Panc1 (cell line): ENCODE measurements at regions not wholly inside any gene's neighbourhood (a gene's known extent, or its start where the extent isn't known, plus 50 kb on each side); places are given as distances from the start of the nearest gene placed in this dataset.

ENCODE experiments used
- ATAC-seq: fragments of 200-7000 bp; cut with Tn5 transposase; 2 replicates; pipeline ENCODE4 v1.9.1; 2020; ENCODE audit warnings: mild to moderate bottlenecking, moderate library complexity
- BruUV-seq: library from RNA; stranded (reverse); fragments of 400-500 nt; replicated peaks from 2 replicates; lab custom pipeline; 2021; lab: Mats Ljungman, UMichigan
- CTCF ChIA-PET: fragments of 300-600 bp; sonication (Branson Sonifier 250); formaldehyde crosslinking; loops from one replicate; lab custom pipeline; 2022; ENCODE audit warnings: antibody characterized with exemption; lab: Charles Lee
- POLR2A ChIA-PET: fragments of 300-600 bp; sonication (Branson Sonifier 250); formaldehyde crosslinking; loops from one replicate; lab custom pipeline; 2022; ENCODE audit warnings: antibody characterized with exemption; lab: Charles Lee
- DNase-seq: peaks from one replicate; pipeline ENCODE4 v3.0.0-alpha.2; 2010; ENCODE audit warnings: low read depth, low spot score
- H3K27ac ChIP-seq: 2 replicates; pipeline ENCODE4 v1.5.1; 2011; ENCODE audit warnings: mild to moderate bottlenecking, low read length, inconsistent platforms
- H3K27me3 ChIP-seq: fragments of 200-500 bp; sonication (Bioruptor generic); 2 replicates; pipeline ENCODE4 v1.6.0; 2014; ENCODE audit warnings: low read length, inconsistent platforms; ENCODE audit not compliant: control insufficient read depth, insufficient read depth
- H3K36me3 ChIP-seq: fragments of 200-500 bp; sonication (Bioruptor generic); 2 replicates; pipeline ENCODE4 v1.5.1; 2014; ENCODE audit warnings: inconsistent platforms, mild to moderate bottlenecking, low read length, moderate library complexity; ENCODE audit not compliant: control insufficient read depth, insufficient read depth
- H3K4me1 ChIP-seq: 2 replicates; pipeline ENCODE4 v1.5.1; 2011; ENCODE audit warnings: inconsistent platforms, mild to moderate bottlenecking, low read length, moderate library complexity; ENCODE audit not compliant: control insufficient read depth, insufficient read depth
- H3K4me3 ChIP-seq, 2 experiments: 2 replicates each; pipeline ENCODE4 v1.5.1; 2011 to 2012; ENCODE audit warnings: low read depth in 2 of 2, low read length in 2 of 2, mild to moderate bottlenecking in 2 of 2, inconsistent platforms in 1 of 2, moderate library complexity in 1 of 2
- H3K9me3 ChIP-seq: fragments of 200-500 bp; sonication (Bioruptor generic); 2 replicates; pipeline ENCODE4 v1.5.1; 2014; ENCODE audit warnings: low read depth, mild to moderate bottlenecking, inconsistent platforms, low read length, moderate library complexity; ENCODE audit not compliant: control insufficient read depth, insufficient read depth
- SIN3A ChIP-seq: IDR thresholded peaks from 2 replicates; pipeline ENCODE4 v1.6.1; 2012; ENCODE audit warnings: low read depth, mild to moderate bottlenecking, low read length, moderate library complexity, borderline replicate concordance; ENCODE audit not compliant: insufficient read depth
- TCF7L2 ChIP-seq: IDR thresholded peaks from 2 replicates; pipeline ENCODE4 v1.6.1; 2011; ENCODE audit warnings: mild to moderate bottlenecking, low read depth, low read length, inconsistent platforms
- in situ Hi-C: cut with HindIII; loops from 2 replicates; pipeline ENCODE4 v1.10.0; 2016; ENCODE audit warnings: low sequenced_read_pairs, low pct_unique_long_range_greater_than_20kb
- intact Hi-C: fragments of 100-400 bp; cut with micrococcal nuclease; formaldehyde crosslinking; loops from one replicate; pipeline ENCODE4 v1.10.0; 2022; ENCODE audit not compliant: unreplicated experiment
- TF ChIP-seq, protein P1 (sequence below): fragments of 450-650 bp; IDR thresholded peaks from 2 replicates; pipeline ENCODE4 v1.5.1; 2017; ENCODE audit warnings: mild to moderate bottlenecking
- TF ChIP-seq, protein P2 (sequence below), 2 experiments: IDR thresholded peaks; 2 replicates each; pipeline ENCODE4 v1.6.1; 2011 to 2012; ENCODE audit warnings: low read depth in 2 of 2, control low read depth in 1 of 2, low read length in 1 of 2, mild to moderate bottlenecking in 1 of 2, moderate library complexity in 1 of 2; ENCODE audit not compliant: insufficient read depth in 1 of 2

DNA sequence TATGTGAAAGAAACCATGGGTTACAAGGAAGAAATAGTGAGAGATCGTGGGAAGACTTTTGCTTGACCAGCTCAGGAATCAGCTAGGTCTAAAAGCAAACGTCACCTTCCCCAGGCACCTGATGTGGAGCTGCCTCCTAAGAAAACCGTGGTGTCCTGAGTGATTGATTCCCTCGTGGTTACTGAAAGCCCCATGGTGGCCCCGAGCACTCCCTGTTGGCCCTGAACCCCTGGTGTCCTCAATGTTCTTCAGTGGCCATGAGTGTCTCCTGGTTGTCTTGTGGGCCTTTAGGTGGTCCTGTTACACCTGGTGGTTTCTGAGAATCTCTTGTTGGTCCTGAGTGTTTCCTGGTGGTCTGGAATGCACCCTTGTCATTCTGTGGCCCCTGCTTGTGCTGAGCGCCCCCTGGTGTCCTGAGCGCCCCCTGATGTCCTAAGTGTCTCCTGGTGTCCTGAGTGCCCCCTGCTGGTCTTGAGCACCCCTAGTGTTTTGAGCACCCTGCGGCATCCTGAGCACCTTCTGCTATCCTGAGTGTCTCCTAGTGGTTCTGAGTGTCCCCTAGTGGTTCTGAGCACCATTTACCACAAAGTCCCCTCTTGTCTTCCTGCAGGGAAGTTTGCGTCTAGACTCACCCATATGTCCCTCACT lies 518.7 kb downstream of the TMEM121 start:
- POLR2A ChIA-PET, result no interaction called here
- in situ Hi-C loops, result no loop called here
- H3K9me3 ChIP-seq, result no peaks in the 10 kb centered on the region
- TF ChIP-seq, protein P1, sequence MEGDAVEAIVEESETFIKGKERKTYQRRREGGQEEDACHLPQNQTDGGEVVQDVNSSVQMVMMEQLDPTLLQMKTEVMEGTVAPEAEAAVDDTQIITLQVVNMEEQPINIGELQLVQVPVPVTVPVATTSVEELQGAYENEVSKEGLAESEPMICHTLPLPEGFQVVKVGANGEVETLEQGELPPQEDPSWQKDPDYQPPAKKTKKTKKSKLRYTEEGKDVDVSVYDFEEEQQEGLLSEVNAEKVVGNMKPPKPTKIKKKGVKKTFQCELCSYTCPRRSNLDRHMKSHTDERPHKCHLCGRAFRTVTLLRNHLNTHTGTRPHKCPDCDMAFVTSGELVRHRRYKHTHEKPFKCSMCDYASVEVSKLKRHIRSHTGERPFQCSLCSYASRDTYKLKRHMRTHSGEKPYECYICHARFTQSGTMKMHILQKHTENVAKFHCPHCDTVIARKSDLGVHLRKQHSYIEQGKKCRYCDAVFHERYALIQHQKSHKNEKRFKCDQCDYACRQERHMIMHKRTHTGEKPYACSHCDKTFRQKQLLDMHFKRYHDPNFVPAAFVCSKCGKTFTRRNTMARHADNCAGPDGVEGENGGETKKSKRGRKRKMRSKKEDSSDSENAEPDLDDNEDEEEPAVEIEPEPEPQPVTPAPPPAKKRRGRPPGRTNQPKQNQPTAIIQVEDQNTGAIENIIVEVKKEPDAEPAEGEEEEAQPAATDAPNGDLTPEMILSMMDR, result peak; percentile 76
- TF ChIP-seq, protein P2, sequence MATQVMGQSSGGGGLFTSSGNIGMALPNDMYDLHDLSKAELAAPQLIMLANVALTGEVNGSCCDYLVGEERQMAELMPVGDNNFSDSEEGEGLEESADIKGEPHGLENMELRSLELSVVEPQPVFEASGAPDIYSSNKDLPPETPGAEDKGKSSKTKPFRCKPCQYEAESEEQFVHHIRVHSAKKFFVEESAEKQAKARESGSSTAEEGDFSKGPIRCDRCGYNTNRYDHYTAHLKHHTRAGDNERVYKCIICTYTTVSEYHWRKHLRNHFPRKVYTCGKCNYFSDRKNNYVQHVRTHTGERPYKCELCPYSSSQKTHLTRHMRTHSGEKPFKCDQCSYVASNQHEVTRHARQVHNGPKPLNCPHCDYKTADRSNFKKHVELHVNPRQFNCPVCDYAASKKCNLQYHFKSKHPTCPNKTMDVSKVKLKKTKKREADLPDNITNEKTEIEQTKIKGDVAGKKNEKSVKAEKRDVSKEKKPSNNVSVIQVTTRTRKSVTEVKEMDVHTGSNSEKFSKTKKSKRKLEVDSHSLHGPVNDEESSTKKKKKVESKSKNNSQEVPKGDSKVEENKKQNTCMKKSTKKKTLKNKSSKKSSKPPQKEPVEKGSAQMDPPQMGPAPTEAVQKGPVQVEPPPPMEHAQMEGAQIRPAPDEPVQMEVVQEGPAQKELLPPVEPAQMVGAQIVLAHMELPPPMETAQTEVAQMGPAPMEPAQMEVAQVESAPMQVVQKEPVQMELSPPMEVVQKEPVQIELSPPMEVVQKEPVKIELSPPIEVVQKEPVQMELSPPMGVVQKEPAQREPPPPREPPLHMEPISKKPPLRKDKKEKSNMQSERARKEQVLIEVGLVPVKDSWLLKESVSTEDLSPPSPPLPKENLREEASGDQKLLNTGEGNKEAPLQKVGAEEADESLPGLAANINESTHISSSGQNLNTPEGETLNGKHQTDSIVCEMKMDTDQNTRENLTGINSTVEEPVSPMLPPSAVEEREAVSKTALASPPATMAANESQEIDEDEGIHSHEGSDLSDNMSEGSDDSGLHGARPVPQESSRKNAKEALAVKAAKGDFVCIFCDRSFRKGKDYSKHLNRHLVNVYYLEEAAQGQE (IDR thresholded peaks at IDR 0.05; ENCODE audit: insufficient read depth in 1 of 2, low read depth in 2 of 2, low read length in 1 of 2), result no peak
- no peak for TF ChIP-seq SIN3A
- H3K27ac ChIP-seq, result no peak overlapping the region
- DNase-seq (peak; percentile 2), ATAC-seq (peak; percentile 63; the same call in 1 of the 2 replicates)
- no peaks in the 10 kb centered on the region for H3K27me3 ChIP-seq
- no TSS peak for BruUV-seq
- intact Hi-C loops, result no loop called here
- H3K4me1 ChIP-seq, result no peaks in the 10 kb centered on the region
- CTCF ChIA-PET, result no interaction called here
- no peaks in the 10 kb centered on the region for H3K36me3 ChIP-seq
- no peak overlapping the region for H3K4me3 ChIP-seq

DNA sequence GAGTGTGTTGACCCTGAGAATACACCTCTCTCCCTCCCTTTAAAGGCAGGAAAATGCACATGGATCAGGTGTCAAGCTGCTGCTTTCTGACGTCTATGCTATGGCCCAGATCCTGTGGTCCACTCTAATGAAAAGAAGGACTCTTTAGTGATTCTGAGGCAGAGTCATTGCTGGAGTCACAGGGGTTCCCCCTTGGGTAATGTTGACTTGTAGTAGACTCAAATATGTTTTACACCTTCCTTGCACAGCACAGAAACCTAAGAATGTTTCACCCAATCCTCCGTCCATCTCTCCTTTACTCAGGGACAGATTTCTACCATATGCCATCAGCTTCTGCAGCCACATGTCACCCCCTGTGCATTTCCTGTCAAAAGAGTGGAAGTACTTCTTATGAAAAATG lies 525.4 kb downstream of the TMEM121 start:
- intact Hi-C loops (no loop called here), in situ Hi-C loops (no loop called here)
- Histone ChIP-seq H3K27me3 (no peaks in the 10 kb centered on the region), H3K36me3 (no peaks in the 10 kb centered on the region), H3K9me3 (no peaks in the 10 kb centered on the region), H3K4me3 (no peak overlapping the region), H3K27ac (no peak overlapping the region), H3K4me1 (no peaks in the 10 kb centered on the region)
- TF ChIP-seq, protein P1, result no peak
- ATAC-seq (no peak), DNase-seq (no peak)
- ChIA-PET POLR2A (no interaction called here), CTCF (no interaction called here)
- BruUV-seq, result no TSS peak

DNA sequence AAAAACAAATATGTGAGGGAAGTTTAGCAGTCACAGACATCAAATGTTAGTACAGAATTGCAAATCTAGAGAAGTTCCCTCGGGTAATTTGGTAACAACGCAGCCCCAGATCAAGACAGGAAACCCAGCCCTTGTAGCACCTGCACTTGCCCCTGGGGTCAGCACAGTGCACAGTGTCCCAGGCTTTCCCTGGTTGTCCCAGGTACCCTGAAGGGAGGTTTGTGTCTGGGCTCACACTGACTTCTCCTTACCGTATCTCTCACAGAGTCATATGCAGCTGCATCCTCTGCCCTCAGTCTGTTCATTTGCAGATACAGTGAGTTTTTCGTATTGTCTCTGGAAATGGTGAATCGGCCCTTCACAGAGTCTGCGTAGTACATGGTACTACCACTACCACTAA lies 528.9 kb downstream of the TMEM121 start:
- no TSS peak for BruUV-seq
- H3K36me3 ChIP-seq, result no peaks in the 10 kb centered on the region
- CTCF ChIA-PET, result no interaction called here
- POLR2A ChIA-PET, result no interaction called here
- H3K9me3 ChIP-seq, result no peaks in the 10 kb centered on the region
- TF ChIP-seq TCF7L2, result no peak
- no peak for TF ChIP-seq SIN3A
- H3K27me3 ChIP-seq, result 0 out of 2 replicates have a peak, but pooled peaks cover 2% of the 10 kb centered on the region
- intact Hi-C loops, result no loop called here
- DNase-seq (no peak), ATAC-seq (no peak)
- no peak overlapping the region for H3K4me3 ChIP-seq
- no peaks in the 10 kb centered on the region for H3K4me1 ChIP-seq
- no peak overlapping the region for H3K27ac ChIP-seq
- in situ Hi-C loops, result no loop called here
